Upper lobe of right lung (tissue), 1 donor: ENCODE measurements at regions not wholly inside any gene's neighbourhood (a gene's known extent, or its start where the extent isn't known, plus 50 kb on each side); places are given as distances from the start of the nearest gene placed in this dataset.

Experiments used
- ATAC-seq: fragments of 200-7000 bp; cut with Tn5 transposase; one replicate; pipeline ENCODE4 v1.9.1; 2020; ENCODE audit warnings: mild to moderate bottlenecking, moderate library complexity
- DNase-seq: peaks from one replicate; pipeline ENCODE4 v3.0.0-alpha.2; 2020
- H3K27ac ChIP-seq: fragments of 200-600 bp; one replicate; pipeline ENCODE4 v1.8.0; 2022
- H3K27me3 ChIP-seq: fragments of 200-600 bp; one replicate; pipeline ENCODE4 v1.8.0; 2022; ENCODE audit warnings: mild to moderate bottlenecking
- H3K36me3 ChIP-seq: fragments of 200-600 bp; one replicate; pipeline ENCODE4 v1.8.0; 2022
- H3K4me1 ChIP-seq: fragments of 200-600 bp; one replicate; pipeline ENCODE4 v1.8.0; 2022
- H3K4me3 ChIP-seq: fragments of 200-600 bp; one replicate; pipeline ENCODE4 v1.8.0; 2022; ENCODE audit warnings: mild to moderate bottlenecking
- H3K9me3 ChIP-seq: fragments of 200-600 bp; one replicate; pipeline ENCODE4 v1.8.0; 2022
- CTCF ChIP-seq: fragments of 200-600 bp; IDR thresholded peaks from one replicate; pipeline ENCODE4 v1.8.0; 2022; ENCODE audit warnings: antibody characterized with exemption
- intact Hi-C: fragments of 100-400 bp; cut with DNase I; formaldehyde crosslinking; loops from one replicate; pipeline ENCODE4 v1.11.0; 2022
- donor health status: DM: no; HTN: yes; CAD: no; lungs with severe emphysema.

- H3K36me3 ChIP-seq: no peaks in the 10 kb centered on the region
- no peak overlapping the region for H3K4me3 ChIP-seq
- intact Hi-C loops: no loop called here
- peaks cover 11% of the 10 kb centered on the region for H3K27me3 ChIP-seq
- no peaks in the 10 kb centered on the region for H3K9me3 ChIP-seq
- no peak for TF ChIP-seq CTCF
- no peak overlapping the region for H3K27ac ChIP-seq
- no peak for DNase-seq
- no peak for ATAC-seq
- no peaks in the 10 kb centered on the region for H3K4me1 ChIP-seq
Observed at GRCh38 chr17:79174193-79174765, 99.7 kb downstream of the ENGASE start.

DNA sequence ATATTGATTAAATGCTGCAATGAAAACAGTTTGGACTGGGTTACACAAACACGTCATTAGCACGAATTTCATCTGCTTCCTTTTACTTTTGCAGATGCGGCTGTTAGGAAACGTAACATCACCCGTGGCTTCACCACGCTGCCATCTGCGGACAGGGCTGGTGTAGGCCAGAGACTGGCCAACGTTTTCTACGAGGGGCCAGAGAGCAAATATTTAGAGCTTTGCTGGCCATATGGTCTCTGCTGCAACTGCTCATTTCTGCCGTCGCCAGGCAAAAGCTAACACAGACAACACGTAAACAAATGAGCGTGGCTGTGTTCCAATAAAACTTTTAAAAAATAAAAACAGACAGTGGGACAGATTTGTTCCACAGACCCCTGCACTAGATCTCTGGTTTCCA, 96.6 kb downstream of the ENGASE start:
- H3K27me3 ChIP-seq: no peaks in the 10 kb centered on the region
- intact Hi-C loops: no loop called here
- TF ChIP-seq CTCF: no peak

GRCh38 chr17:79169861-79170260, 95.2 kb downstream of the ENGASE start:
- DNase-seq (no peak), ATAC-seq (no peak)
- intact Hi-C loops: no loop called here
- Histone ChIP-seq H3K27ac (no peak overlapping the region), H3K9me3 (no peaks in the 10 kb centered on the region), H3K4me1 (no peaks in the 10 kb centered on the region), H3K27me3 (peaks cover 12% of the 10 kb centered on the region), H3K4me3 (no peak overlapping the region), H3K36me3 (no peaks in the 10 kb centered on the region)
- TF ChIP-seq CTCF: no peak

More for the DNA sequence above, 96.6 kb downstream of the ENGASE start:
- Histone ChIP-seq H3K4me3 (no peak overlapping the region), H3K9me3 (no peaks in the 10 kb centered on the region), H3K36me3 (no peaks in the 10 kb centered on the region), H3K4me1 (no peaks in the 10 kb centered on the region), H3K27ac (no peak overlapping the region)
- no peak for ATAC-seq
- DNase-seq: no peak

DNA sequence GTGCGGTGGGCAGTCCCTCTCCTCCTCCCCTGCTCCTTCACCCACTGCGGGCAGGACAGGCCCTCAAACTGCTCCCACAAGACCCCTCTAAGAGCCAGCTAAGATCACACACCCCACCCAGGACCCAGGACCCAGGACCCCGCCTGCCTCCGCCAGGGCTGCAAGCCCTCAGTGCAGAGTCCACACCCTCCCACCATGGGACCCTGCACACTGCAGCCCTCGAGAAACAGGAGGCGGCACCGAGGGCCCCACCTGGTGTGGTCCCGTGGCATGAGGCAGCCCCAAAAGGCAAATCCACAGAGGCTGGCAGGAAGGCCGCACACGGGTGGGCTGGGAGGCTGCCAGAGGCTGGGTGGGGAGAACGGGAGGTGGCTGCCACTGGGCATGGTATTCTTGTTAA, 94.7 kb downstream of the ENGASE start:
- no peak for TF ChIP-seq CTCF
- ATAC-seq: no peak

DNA sequence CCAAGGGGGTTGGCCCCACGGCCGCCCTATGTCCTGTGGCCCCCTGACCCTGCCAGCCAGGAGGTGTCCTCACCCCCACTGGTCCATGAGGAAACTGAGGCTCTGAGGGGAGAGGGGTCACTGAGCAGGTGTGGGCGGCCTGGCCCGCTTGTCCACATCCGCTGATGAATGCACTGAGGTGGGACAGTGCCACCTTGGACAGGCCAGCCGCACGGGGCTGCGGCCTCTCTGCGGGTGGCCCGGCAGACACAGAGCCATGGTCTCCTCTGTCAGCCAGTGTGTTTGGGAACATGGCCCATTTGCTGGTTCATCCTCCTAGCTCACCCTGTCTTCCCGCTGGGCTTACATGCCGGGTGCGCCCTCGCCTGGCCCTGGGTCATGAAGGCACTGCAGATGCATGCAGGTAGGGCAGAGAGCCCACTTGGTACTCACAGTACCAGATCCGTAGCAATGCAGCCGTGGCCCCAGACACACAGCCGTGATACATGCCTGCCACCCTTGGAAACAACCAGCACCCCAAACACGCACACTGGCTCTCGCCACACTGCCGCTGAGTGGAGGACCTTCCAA, 93.9 kb downstream of the ENGASE start:
- Histone ChIP-seq H3K27me3 (peaks cover 23% of the 10 kb centered on the region), H3K27ac (no peak overlapping the region), H3K9me3 (no peaks in the 10 kb centered on the region), H3K4me3 (no peak overlapping the region), H3K4me1 (no peaks in the 10 kb centered on the region), H3K36me3 (no peaks in the 10 kb centered on the region)
- no peak for DNase-seq
- no peak for TF ChIP-seq CTCF
- no peak for ATAC-seq
- intact Hi-C loops: no loop called here

More for the DNA sequence above, 94.7 kb downstream of the ENGASE start:
- peaks cover 15% of the 10 kb centered on the region for H3K27me3 ChIP-seq
- H3K4me1 ChIP-seq: no peaks in the 10 kb centered on the region
- H3K9me3 ChIP-seq: no peaks in the 10 kb centered on the region
- H3K27ac ChIP-seq: no peak overlapping the region
- no peaks in the 10 kb centered on the region for H3K36me3 ChIP-seq
- DNase-seq: no peak
- H3K4me3 ChIP-seq: no peak overlapping the region
- intact Hi-C loops: no loop called here

GRCh38 chr17:79167486-79167885, 92.9 kb downstream of the ENGASE start:
- Histone ChIP-seq H3K27ac (no peak overlapping the region), H3K27me3 (peaks cover 24% of the 10 kb centered on the region), H3K9me3 (no peaks in the 10 kb centered on the region), H3K36me3 (no peaks in the 10 kb centered on the region), H3K4me3 (no peak overlapping the region), H3K4me1 (no peaks in the 10 kb centered on the region)
- intact Hi-C loops: no loop called here
- no peak for TF ChIP-seq CTCF
- ATAC-seq (no peak), DNase-seq (no peak)
